Left lung (tissue), 4 donors: ENCODE measurements at regions not wholly inside any gene's neighbourhood (a gene's known extent, or its start where the extent isn't known, plus 50 kb on each side); places are given as distances from the start of the nearest gene placed in this dataset.

Experiments used
- ATAC-seq: fragments of 200-7000 bp; cut with Tn5 transposase; one replicate; pipeline ENCODE4 v1.9.1; 2020; ENCODE audit warnings: moderate library complexity
- DNase-seq, 4 donors: peaks; one replicate each; pipeline ENCODE4 v3.0.0-alpha.2; 2013 to 2020
- H3K27ac ChIP-seq, 2 donors: fragments of 200-600 bp; sonication (generic) in 1 of 2; one replicate each; pipeline versions ENCODE4 v1.5.0 to v1.8.0; 2020 to 2021
- H3K27me3 ChIP-seq, 2 donors: fragments of 200-600 bp; sonication (generic) in 1 of 2; one replicate each; pipeline versions ENCODE4 v1.5.0 to v1.8.0; 2020 to 2021
- H3K36me3 ChIP-seq, 2 donors: fragments of 200-600 bp; sonication (generic) in 1 of 2; one replicate each; pipeline versions ENCODE4 v1.5.0 to v1.8.0; 2020 to 2021
- H3K4me1 ChIP-seq, 2 donors: fragments of 200-600 bp; one replicate each; pipeline ENCODE4 v1.8.0; 2021
- H3K4me3 ChIP-seq, 2 donors: fragments of 200-600 bp; sonication (generic) in 1 of 2; one replicate each; pipeline versions ENCODE4 v1.5.0 to v1.8.0; 2020 to 2021; ENCODE audit warnings: mild to moderate bottlenecking in 1 of 2
- H3K9me3 ChIP-seq, 2 donors: fragments of 200-600 bp; sonication (generic) in 1 of 2; one replicate each; pipeline versions ENCODE4 v1.5.0 to v1.8.0; 2020 to 2021
- CTCF ChIP-seq, 2 donors: fragments of 200-600 bp; sonication (generic) in 1 of 2; IDR thresholded peaks; one replicate each; pipeline versions ENCODE4 v1.5.0 to v1.8.0; 2021; ENCODE audit warnings: antibody characterized with exemption in 2 of 2
- intact Hi-C, 2 donors: fragments of 100-400 bp; cut with DNase I; formaldehyde crosslinking; loops; one replicate each; pipeline versions ENCODE4 v1.11.2 to v1.14.2; 2022
- donor health status: DM: no; HTN: yes; CAD: no.
- donor health status: DM: no; HTN: no; CAD: no.

GRCh38 chr10:131456411-131456810 lies 144.9 kb upstream of the TCERG1L start:
- intact Hi-C loops, result no loop called here
- no peak for ATAC-seq

GRCh38 chr10:131461093-131461492 lies 149.6 kb upstream of the TCERG1L start:
- ATAC-seq, result no peak
- Histone ChIP-seq H3K4me3 (no peak overlapping the region), H3K27me3 (peaks cover 0 to 79% of the 10 kb centered on the region in 2 donors), H3K9me3 (no peaks in the 10 kb centered on the region), H3K36me3 (no peaks in the 10 kb centered on the region), H3K27ac (no peak overlapping the region), H3K4me1 (no peaks in the 10 kb centered on the region)
- no peak for TF ChIP-seq CTCF (IDR thresholded peaks at IDR 0.05)
- peak in 1 of 4 donors; percentile 40 for DNase-seq
- intact Hi-C loops, result no loop called here

More at GRCh38 chr10:131456411-131456810, 144.9 kb upstream of the TCERG1L start:
- H3K27ac ChIP-seq, result no peak overlapping the region
- H3K9me3 ChIP-seq, result no peaks in the 10 kb centered on the region
- peak in 1 of 4 donors; percentile 42 for DNase-seq
- H3K27me3 ChIP-seq, result peaks cover 15 to 86% of the 10 kb centered on the region in 2 donors
- no peaks in the 10 kb centered on the region for H3K36me3 ChIP-seq
- no peak for TF ChIP-seq CTCF (IDR thresholded peaks at IDR 0.05)
- H3K4me3 ChIP-seq, result no peak overlapping the region
- no peaks in the 10 kb centered on the region for H3K4me1 ChIP-seq

- peak in 1 of 4 donors; percentile 55 for DNase-seq
- Histone ChIP-seq H3K27ac (no peak overlapping the region), H3K27me3 (peaks cover 0 to 54% of the 10 kb centered on the region in 2 donors), H3K36me3 (no peaks in the 10 kb centered on the region), H3K4me3 (no peak overlapping the region), H3K9me3 (no peaks in the 10 kb centered on the region), H3K4me1 (no peaks in the 10 kb centered on the region)
- intact Hi-C loops, result no loop called here
- TF ChIP-seq CTCF (IDR thresholded peaks at IDR 0.05), result no peak
- no peak for ATAC-seq
Observed at GRCh38 chr10:131464789-131465188, 153.3 kb upstream of the TCERG1L start.

- no peak for DNase-seq
- H3K4me1 ChIP-seq, result no peaks in the 10 kb centered on the region
- H3K4me3 ChIP-seq, result no peak overlapping the region
- no peaks in the 10 kb centered on the region for H3K9me3 ChIP-seq
- no peak for ATAC-seq
- no peaks in the 10 kb centered on the region for H3K36me3 ChIP-seq
- H3K27me3 ChIP-seq, result peaks cover 0 to 46% of the 10 kb centered on the region in 2 donors
- intact Hi-C loops, result no loop called here
- H3K27ac ChIP-seq, result no peak overlapping the region
- no peak for TF ChIP-seq CTCF (IDR thresholded peaks at IDR 0.05)
Observed at GRCh38 chr10:131469551-131469950, 158.0 kb upstream of the TCERG1L start.

- H3K4me1 ChIP-seq, result no peaks in the 10 kb centered on the region
- DNase-seq (peak in 1 of 4 donors; percentile 60), ATAC-seq (no peak)
- TF ChIP-seq CTCF (IDR thresholded peaks at IDR 0.05), result no peak
- intact Hi-C loops, result no loop called here
- H3K27ac ChIP-seq, result no peak overlapping the region
- no peak overlapping the region for H3K4me3 ChIP-seq
- H3K36me3 ChIP-seq, result no peaks in the 10 kb centered on the region
- no peaks in the 10 kb centered on the region for H3K9me3 ChIP-seq
- peaks cover 0 to 33% of the 10 kb centered on the region in 2 donors for H3K27me3 ChIP-seq
Observed at GRCh38 chr10:131473645-131474044, 162.1 kb upstream of the TCERG1L start.
